Loucy (cell line): ENCODE measurements at regions not wholly inside any gene's neighbourhood (a gene's known extent, or its start where the extent isn't known, plus 50 kb on each side); places are given as distances from the start of the nearest gene placed in this dataset.

Source experiments
- CTCF ChIP-seq: fragments of 200-600 bp; sonication (generic); conservative IDR thresholded peaks from 2 replicates; pipeline ENCODE4 v1.5.1; 2014; ENCODE audit warnings: mild to moderate bottlenecking, antibody characterized with exemption, low read length
- EZH2phosphoT487 ChIP-seq: fragments of 200-600 bp; IDR thresholded peaks from 2 replicates; pipeline ENCODE4 v1.6.1; 2018; ENCODE audit warnings: antibody characterized with exemption, mild to moderate bottlenecking, moderate library complexity, borderline replicate concordance

DNA sequence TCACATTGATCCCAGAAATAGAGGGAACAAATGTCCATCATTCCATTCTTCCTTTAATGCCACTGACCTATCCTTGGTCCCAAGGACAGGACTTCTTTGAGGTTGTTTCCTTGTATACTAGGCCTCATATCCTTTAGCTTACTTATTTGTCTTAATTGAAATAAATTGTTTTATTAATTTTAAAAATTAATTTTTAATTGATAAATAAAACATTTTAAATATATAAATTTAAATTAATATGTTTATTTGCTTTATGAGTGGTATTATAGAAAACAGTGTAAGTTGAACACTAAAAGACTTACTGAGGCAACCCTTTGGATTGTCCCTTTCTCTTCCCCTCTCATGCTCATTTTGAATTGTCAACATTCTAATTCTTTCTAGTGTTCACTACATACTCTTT lies 556.9 kb upstream of the NUDT12 start:
- TF ChIP-seq CTCF, result no peak
- TF ChIP-seq EZH2phosphoT487, result no peak
